ENCODE measurements at regions not wholly inside any gene's neighbourhood (a gene's known extent, or its start where the extent isn't known, plus 50 kb on each side); places are given as distances from the start of the nearest gene placed in this dataset.
"Not testable (repeated sequence)": the region's sequence is repeated elsewhere in the genome, so short reads cannot be mapped to it uniquely, and the experiment has no call there.

DNA sequence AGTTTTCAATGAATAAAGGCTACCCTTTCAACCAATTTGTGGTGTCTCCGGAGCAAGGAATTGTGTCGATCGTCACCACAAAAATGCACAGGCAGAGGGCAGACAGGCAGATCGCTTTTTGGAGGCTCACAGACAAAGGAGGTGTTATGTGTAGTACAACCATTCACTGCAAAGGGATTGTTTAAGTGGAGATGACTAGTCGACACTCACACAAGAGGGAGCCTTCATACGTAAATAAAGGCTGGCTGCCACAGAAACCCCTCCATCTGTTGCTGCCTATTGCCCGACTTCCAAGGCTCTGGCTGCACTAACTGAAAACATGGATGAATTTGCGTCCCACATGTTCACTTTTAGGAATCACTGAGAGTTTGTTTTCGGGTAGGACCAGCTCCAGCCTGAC lies 281.1 kb downstream of the NKX6-1 start:
- no peak for DNase-seq

DNA sequence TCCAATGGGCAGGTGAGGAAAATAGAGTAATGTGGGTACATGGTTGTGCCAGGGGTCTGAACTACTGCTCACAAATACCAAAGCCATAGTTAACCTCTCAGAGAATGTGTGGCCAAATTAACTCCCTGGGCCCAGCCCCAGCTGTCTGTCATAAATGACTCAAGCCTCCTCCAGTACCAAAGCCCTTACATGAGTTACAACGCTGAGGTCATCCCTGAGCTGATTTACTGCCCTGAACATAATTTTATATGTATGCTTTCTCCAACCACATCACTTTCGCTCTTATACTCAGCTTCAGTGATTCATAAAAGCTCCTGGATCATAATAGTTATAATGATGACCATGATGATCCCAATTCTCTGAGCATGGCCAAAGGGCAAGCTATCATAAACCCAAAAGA lies 283.9 kb downstream of the NKX6-1 start:
- DNase-seq = no peak

DNA sequence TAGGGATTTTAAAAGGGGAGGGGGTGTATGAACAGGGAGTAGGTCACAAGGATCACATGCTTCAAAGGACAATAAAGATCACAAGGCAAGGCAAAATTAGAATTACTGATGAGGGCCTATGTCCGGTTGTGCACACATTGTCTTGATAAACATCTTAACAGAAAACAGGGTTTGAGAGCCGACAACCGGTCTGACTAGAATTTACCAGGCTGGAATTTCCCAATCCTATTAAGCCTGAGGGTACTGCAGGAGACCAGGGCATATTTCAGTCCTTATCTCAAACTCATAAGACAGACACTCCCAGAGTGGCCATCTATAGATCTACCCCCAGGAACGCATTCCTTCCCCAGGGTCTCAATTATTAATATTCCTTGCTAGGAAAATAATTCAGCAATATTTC lies 292.9 kb downstream of the NKX6-1 start:
- DNase-seq = not testable (repeated sequence)

- DNase-seq = no peak
Observed at GRCh38 chr4:84189144-84189543, 309.9 kb downstream of the NKX6-1 start.

DNA sequence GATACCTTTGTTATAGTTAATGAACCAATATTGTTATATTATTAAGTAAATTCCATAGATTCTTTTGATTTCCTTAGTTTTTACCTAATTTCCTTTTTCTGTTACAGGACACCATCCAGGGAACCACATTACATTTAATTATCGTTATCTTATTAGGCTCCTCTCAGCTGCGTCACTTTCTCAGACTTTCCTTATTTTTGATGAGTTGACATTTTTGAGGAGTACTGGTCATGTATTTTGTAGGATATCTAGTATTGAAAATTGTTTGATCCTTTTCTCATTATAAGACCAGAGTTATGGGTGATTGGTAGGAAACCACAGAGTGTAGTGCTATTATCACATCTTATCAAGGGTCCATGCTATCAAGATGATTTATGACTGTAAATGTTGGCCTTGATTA lies 319.7 kb downstream of the NKX6-1 start:
- no peak for DNase-seq

DNA sequence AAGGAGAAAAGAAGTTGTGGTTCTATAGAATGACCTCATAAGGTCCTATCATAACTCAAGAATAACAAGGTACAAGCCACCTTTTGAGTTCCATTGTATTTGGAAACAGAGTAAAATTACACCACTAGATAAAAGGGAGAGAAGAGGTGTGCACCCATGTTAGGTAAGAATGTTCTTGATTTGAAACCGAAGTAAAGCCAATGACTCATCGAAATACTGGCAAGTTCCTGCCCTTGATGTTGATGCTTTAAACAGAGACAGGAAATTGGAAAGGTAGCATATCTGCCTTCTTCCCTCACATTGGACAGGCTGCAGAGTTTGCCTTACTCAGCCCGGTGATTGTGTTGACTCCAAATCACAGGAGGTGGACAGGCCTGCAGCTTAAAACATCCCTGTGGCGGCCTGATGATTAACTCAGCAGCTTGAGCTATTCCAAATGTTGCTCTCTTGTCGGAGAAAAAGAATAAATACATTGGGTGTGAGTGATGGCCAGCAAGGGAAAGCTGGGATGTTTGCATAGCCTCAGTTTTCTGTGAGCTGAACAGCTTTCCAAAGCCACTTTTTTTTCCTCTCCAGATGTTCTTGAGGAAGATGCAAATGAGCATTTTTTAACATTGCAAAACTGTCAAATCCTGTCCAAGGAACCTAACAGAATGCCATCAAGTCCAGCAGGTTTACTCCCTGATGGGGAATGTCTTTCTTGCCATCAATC lies 321.1 kb downstream of the NKX6-1 start:
- DNase-seq = no peak

DNA sequence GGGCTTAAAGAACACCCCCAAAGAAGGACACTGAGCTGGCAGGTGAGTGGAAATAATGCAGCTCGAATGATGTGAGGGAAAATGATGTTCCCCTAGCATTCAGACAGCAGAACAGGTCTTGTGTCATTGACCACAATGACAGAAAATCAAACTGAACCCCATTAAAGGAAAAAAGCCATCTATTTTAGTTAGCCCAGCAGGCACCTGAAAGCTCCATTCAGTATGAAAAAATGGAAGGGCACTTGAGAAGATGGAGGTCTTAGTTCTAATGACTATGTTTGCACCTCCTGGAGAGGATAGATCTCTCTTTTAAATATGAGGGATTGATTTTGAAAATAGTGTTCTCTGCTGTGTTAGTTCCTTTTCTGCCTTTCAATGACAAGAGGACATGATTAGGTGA lies 323.1 kb downstream of the NKX6-1 start:
- DNase-seq = no peak

DNA sequence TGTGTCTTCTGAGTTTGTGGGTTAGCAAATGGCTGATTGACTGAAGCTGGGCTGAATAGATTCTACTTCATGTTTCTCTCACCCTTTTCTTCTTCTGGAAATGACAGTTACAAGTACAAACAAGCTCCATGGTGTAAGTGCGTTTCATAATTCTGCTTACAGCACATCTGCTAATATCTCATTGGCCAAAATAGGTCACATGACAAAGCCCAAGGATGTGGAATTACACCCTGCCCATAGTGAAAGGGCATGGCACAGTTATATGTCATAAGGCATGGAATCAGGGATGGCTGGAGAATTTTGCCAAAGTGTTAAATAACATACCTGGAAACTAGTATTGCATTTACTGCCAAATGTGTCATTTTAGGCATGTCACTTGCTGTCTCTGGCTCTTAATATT lies 327.2 kb downstream of the NKX6-1 start:
- DNase-seq = no peak

DNA sequence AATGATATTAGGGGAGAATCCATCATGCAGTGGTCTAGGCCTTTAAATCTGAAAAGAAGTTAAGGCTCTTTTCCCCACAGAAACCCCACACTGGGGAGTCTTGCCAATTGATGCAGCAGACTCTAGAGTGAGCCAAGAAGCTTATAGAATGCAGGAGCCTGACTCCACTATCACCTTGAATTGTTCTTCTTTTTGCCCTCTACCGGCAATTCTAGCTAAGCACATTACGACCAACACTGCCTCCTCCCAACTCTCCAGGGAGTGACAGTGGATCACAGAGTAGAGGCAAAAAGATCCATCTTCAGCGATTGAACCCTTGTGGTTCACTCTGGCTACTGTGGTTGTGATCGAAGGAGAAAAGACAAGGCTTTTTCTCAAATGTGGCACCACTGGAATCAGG lies 331.5 kb downstream of the NKX6-1 start:
- DNase-seq = no peak

DNA sequence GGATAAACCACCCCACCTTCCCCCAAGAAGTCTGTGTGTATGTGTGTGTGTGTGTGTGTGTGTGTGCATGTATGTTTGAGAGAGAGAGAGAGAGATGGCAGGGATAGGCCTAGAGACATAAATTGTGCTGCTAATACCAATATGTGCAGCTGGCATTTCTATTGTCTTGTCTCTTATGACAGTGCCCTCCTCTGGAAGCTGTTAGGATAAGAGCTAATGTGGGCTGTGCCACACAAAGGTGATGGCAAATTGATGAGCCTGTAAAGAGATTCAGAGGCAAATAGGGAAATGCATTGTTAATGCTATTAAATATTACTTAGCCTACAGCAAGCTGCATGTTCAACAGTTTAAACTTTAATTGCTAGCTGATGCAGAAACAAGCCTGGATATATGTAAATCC lies 332.0 kb downstream of the NKX6-1 start:
- DNase-seq = no peak

DNA sequence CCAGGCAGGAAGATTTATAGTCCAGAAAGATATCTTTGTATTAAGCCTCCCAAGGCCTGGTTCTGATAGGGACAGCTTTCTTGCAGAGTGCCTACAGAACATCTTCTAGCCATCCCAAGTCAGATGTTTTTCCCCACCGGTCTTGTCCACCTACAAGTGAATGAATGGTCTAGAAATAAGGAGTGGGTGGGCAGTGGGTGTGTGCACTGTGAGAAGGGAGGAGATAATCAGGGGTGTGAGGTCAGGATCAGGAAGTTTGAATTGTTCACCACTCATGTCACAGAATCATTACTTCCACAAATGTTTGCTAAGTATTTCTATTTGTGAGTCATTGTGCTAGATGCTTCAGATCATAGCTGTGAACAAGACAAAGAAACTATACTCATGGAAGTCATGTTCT lies 332.6 kb downstream of the NKX6-1 start:
- DNase-seq = no peak

GRCh38 chr4:84164201-84164600 lies 334.9 kb downstream of the NKX6-1 start:
- no peak for DNase-seq

DNA sequence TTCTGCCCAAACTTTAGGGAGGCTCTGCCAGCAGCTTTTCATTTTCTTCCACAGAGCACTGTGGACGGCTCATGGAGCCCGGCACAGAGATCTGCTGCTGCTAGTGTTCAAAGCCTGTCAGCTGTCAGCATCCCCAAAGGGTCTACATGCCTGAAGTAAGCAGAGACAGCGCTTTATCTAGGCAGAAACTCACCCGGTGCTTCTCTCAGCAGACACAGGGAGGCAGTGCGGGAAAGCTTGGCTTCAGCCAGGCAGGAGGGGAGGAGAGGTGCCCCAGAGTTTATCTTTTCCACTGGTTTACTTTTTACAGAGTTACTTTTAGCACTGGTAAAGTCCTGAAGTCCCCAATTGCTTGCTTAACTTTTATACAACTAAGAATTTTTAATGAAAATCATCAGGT lies 339.3 kb downstream of the NKX6-1 start:
- no peak for DNase-seq

DNA sequence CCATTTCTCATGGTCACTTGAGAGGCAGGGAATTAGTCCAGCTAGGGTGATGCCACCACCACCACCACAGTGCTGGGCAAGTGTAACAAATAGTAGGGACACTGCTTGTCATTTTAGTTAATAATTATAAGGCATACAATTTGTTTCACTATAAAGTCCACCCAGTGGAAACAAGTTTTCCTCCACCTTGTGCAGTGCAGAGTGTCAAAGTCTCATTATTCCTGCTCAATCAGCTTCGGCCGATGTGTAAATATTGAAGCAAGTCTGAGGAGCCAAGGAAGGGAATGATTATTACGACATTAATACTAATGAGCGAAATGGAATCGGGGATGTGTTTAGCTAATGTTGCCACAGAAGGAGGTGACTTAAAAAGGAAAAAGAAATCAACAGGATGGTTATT lies 340.4 kb downstream of the NKX6-1 start:
- no peak for DNase-seq

GRCh38 chr4:84151574-84151973 lies 347.5 kb downstream of the NKX6-1 start:
- no peak for DNase-seq

DNA sequence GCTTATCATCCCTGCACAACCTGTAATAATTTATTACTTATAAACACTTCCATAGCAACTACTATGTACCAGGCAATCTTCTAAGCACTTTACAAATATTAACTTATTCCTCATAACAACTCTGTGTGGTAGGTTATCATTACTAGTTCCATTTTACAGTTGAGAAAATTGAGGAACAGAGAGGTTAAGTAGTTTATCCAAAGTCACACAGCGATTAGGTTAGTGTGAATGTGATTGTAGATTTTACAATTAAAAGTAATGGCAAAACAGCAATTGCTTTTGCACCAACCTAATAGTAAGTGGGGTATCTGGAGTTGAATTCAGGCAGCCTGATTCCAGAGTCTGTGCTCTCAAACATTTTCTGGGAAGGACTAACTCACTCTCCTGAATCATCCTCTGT lies 348.9 kb downstream of the NKX6-1 start:
- DNase-seq = no peak

DNA sequence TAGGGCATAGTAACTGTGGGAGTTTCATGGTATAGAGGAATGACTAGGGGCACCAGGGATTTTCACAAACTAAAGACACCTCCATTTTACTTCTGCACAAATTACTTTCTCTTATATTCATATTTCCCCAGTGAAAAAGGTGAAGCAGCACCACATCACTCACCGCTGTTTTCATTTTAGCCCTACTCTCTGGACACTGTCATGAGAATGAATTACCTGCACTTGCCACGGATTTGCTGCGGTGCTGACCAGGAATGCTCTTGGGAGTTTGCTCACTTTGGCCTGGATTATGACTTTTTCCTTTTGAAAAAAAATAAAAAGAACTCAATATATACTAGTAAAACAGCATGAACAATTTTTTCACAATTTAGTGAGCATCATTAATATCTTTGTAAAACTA lies 351.3 kb downstream of the NKX6-1 start:
- no peak for DNase-seq

DNA sequence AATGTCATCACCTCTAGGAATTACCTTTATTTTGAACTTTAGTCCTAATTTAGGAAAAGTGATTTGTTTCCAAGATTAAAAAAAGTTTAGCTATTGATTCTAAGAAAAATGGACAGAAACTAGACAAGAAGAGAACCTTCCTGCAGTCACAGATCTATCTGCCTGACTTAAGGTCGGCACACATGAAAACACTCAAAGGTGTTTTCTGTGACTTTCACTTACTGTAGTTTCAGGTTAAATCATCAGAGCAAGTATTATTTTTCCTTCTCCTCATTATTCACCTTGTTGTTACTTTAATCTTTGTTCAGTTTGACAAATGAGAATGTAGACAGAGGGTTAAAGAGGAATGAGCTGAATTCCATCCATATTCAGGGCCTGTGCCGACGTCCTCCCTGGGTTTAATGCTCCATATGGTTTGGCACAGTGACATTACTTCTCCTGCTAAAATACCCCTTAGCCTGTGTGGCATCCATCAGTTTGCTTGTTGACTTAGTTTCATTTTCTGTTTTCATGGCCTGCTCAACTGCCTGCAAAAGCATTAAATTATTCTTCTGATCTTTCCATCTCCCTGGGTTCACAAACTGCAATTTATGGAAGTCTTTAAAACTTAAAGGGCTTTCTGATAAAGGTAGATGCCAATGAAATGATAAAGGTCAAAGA lies 352.7 kb downstream of the NKX6-1 start:
- DNase-seq = peak in 1 of 5 experiments; percentile 3

- no peak for DNase-seq
Observed at GRCh38 chr4:84145176-84145575, 353.9 kb downstream of the NKX6-1 start.

- DNase-seq = not testable (repeated sequence)
Observed at GRCh38 chr4:84126911-84127310, 372.2 kb downstream of the NKX6-1 start.

DNA sequence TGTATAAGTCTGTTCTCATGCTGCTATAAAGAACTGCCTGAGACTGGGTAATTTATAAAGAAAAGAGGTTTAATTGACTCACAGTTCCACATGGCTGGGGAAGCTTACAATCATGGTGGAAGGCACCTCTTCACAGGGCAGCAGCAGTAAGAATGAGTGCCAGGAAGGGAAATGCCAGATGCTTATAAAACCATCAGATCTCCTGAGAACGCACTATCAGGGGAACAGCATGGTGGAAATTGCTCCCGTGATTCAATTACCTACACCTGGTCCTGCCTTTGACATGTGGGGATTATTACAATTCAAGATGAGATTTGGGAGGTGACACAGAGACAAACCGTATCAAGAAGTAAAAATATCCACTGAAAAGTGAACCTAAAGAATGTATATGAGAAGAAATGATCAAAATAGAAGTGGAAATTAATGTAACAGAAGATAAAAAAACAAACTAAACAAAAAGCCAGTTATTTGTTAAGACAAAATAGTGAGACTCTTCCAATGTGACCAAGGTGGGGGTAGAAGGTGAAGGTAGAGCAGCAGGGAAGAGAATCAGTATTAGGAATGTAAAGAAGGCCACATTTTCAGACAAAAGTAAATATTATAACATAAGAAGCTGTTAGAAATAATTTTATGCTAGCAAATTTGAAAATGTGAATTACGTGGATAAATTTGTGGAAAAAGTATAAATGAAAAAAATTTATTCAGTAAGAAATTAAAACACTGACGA lies 372.9 kb downstream of the NKX6-1 start:
- no peak for DNase-seq

GRCh38 chr4:84110040-84110439 lies 389.1 kb downstream of the NKX6-1 start:
- DNase-seq = no peak

DNA sequence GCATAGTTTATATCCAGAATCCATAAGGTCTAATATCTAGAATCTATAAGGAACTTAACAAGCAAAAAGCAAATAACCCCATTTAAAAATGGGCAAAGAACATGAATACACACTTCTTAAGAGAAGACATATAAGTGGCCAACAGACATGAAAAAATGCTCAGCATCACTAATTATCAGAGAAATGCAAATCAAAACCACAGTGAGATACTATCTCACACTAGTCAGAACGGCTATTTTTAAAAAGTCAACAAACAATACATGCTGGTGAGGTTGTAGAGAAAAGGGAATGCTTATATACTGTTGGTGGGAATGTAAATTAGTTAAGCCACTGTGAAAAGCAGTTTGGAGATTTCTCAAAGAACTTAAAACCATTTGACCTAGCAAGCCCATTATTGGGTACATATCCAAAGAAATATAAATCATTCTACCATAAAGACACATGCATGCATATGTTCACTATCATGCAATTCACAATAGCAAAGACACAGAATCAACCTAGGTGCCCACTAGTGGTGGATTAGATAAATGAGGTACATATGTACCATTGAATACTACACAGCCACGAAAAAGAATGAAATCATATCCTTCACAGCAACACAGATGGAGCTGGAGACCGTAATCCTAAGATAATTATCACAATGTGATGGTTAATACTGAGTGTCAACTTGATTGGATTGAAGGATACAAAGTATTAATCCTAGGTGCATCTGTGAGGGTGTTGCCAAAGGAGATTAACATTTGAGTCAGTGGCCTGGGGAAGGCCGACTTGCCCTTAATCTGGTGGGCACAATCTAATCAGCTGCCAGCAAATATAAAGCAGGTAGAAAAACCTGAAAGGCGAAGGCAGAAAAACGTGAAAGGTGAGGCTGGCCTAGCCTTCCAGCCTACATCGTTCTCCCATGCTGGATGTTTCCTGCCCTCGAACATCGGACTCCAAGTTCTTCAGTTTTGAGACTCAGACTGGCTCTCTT lies 397.2 kb downstream of the NKX6-1 start:
- DNase-seq = not testable (repeated sequence)
